T-helper 2 cell treated with Interferon-gamma antibody and Interleukin-4, amounts not matched to agents 5 μg/mL and 100 μg/mL, for 36 hours (primary cell): ENCODE measurements at regions not wholly inside any gene's neighbourhood (a gene's known extent, or its start where the extent isn't known, plus 50 kb on each side); places are given as distances from the start of the nearest gene placed in this dataset.

Experiments used
- DNase-seq: peaks from one replicate; pipeline ENCODE4 v3.0.0; 2021; ENCODE audit warnings: low spot score
- H3K27ac Mint-ChIP-seq: one replicate; pipeline ENCODE4 v1.8.0; 2021; ENCODE audit warnings: mild to moderate bottlenecking, mixed read lengths
- H3K27me3 Mint-ChIP-seq: one replicate; pipeline ENCODE4 v1.8.0; 2021; ENCODE audit warnings: low read depth, mixed read lengths
- H3K36me3 Mint-ChIP-seq: one replicate; pipeline ENCODE4 v1.8.0; 2021; ENCODE audit warnings: low read depth, mixed read lengths
- H3K4me1 Mint-ChIP-seq: one replicate; pipeline ENCODE4 v1.8.0; 2021; ENCODE audit warnings: low read depth, mixed read lengths
- H3K4me3 Mint-ChIP-seq: one replicate; pipeline ENCODE4 v1.8.0; 2022; ENCODE audit warnings: mild to moderate bottlenecking, moderate library complexity, mixed read lengths
- H3K9me3 Mint-ChIP-seq: one replicate; pipeline ENCODE4 v1.8.0; 2021; ENCODE audit warnings: mixed read lengths

DNA sequence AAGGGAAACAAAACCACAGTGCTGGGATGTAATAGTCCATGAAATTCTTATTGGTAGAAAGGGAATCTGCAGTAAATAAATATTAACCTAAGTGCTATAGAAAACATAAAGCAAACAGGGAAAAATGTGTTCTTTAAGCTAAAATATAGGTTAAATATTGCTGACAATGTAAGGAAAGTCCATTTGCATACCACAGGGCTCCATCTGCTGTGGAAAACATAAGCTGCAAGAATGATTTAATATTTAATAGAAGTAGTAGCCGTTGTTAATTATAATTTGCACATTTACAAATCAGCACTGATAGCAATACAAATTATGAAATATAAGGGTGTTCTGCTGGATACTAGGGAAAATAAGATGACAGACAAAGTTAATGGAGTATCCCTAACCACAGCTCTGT, 444.9 kb upstream of the PKN2 start:
- Mint-ChIP-seq H3K4me1 (no peaks in the 10 kb centered on the region), H3K27ac (no peak overlapping the region), H3K36me3 (no peaks in the 10 kb centered on the region), H3K27me3 (no peaks in the 10 kb centered on the region), H3K4me3 (no peak overlapping the region), H3K9me3 (peaks cover 11% of the 10 kb centered on the region)
- no peak for DNase-seq

DNA sequence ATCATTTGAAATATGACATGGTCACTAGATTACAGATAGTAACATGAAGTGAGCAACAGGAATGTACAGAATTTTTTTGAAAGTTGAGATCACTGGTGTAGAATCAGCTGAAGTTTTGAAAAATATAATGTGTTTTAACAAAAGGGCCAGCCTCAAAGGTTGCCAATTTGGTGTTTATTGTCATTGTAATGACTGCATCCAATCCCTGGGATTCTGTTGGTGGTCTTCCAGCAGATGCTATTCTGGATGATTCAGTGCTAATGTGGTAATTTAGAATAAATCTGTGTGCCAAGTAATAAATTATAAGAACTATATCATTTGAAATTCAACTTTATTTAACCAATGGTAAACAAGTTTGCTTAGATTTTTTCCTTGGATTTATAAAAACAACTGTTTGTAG, 436.4 kb upstream of the PKN2 start:
- Mint-ChIP-seq H3K27me3 (no peaks in the 10 kb centered on the region), H3K27ac (no peak overlapping the region), H3K9me3 (peaks cover 2% of the 10 kb centered on the region), H3K4me1 (no peaks in the 10 kb centered on the region), H3K36me3 (no peaks in the 10 kb centered on the region), H3K4me3 (no peak overlapping the region)
- DNase-seq = no peak

DNA sequence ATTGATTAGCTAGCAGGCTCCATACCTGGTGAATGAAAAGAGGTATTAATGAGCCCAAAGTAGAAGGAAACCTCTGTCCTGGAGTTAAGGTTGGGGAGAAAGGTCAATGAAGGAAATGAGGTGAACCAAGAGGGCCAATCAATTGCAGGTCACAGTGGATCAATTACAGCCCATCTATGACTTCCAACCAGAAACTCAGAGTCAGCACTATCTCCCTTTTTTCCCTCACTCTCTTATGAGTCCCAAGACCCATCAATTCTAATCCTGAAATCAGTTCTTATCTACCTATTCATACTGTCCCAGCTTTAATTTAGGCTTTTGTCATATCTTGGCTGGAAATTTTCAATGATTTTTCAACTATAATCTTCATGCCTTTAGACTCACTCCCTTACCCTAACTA, 433.2 kb upstream of the PKN2 start:
- Mint-ChIP-seq H3K27ac (no peak overlapping the region), H3K27me3 (no peaks in the 10 kb centered on the region), H3K36me3 (no peaks in the 10 kb centered on the region), H3K4me3 (no peak overlapping the region), H3K4me1 (no peaks in the 10 kb centered on the region), H3K9me3 (no peaks in the 10 kb centered on the region)
- DNase-seq = no peak

DNA sequence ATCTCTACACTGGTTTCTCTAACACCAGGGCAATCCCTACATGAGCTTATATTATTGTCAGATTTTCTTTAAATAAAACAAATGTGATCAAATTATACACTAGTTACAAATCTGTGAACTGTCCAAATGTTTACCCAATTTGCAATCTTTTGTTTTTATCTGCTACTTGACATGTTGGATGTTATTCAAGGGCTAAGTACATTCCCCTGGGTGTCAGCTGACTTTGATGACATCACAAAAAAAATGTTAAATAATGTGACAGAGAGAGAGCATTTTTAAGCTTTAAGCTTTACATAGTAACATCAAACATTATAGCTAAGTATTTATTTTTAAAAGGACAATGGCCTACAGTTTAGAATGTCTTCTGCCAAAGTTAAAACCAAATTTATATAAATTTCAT, 431.3 kb upstream of the PKN2 start:
- Mint-ChIP-seq H3K27me3 (no peaks in the 10 kb centered on the region), H3K4me1 (no peaks in the 10 kb centered on the region), H3K36me3 (no peaks in the 10 kb centered on the region), H3K27ac (no peak overlapping the region), H3K9me3 (no peaks in the 10 kb centered on the region), H3K4me3 (no peak overlapping the region)
- DNase-seq = no peak

DNA sequence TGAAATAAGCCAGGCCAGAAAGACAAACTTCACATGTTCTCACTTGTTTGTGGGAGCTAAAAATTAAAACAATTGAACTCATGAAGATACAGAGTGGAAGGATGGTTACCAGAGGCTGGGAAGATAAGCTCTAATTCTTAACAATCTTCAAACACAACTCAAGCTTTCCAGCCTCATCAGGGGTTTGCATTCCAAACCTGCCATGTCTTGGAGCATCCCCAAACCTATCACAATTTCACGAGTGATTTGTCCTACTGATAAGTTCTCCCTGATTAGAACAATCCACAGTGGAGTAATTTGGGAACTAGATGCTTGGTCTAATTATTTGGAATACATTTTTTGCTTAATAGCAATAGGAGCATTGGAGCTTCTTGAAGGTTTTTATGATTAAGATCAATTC, 418.5 kb upstream of the PKN2 start:
- Mint-ChIP-seq H3K4me1 (no peaks in the 10 kb centered on the region), H3K27me3 (no peaks in the 10 kb centered on the region), H3K36me3 (no peaks in the 10 kb centered on the region), H3K27ac (no peak overlapping the region), H3K4me3 (no peak overlapping the region), H3K9me3 (no peaks in the 10 kb centered on the region)
- DNase-seq = no peak

DNA sequence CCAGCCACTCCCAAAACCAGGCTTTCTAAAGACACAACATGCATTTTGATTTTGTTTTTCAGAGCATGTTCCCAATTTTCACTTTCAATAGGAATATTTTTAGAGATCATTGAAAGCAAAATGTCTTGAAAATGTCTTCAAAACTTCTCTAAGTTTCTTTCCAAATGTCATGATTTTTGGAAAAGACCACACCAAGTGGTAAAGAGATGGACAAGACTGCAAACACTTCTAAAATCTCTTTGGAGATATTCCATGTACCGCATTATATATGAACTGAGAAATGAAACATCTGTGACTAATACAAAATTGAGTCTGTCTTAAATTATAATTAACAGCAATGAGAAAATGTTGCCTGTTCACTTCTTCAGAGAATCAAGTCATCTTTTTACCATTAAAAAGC, 418.0 kb upstream of the PKN2 start:
- DNase-seq = no peak
- Mint-ChIP-seq H3K4me1 (no peaks in the 10 kb centered on the region), H3K4me3 (no peak overlapping the region), H3K9me3 (no peaks in the 10 kb centered on the region), H3K27ac (no peak overlapping the region), H3K36me3 (no peaks in the 10 kb centered on the region), H3K27me3 (no peaks in the 10 kb centered on the region)

DNA sequence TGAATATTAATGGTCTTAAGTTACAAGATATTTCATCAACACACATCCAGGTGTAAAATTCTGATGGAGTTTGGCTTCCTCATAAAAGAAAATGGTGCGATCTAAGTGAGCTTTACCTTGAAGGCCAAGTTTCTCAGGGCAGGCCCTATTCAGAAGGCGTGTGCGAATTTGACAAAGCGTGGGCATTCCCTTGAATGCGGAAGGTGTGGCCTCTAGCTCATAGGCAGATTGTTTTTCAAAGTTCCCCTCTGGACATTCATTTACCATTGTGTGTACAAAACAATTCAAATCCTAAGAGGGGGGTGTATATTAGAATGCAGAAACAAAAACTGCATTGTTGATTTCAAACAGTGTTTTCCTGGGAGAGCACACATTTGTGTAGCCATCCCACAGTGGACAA, 411.9 kb upstream of the PKN2 start:
- no peaks in the 10 kb centered on the region for H3K4me1 Mint-ChIP-seq
- H3K27ac Mint-ChIP-seq = no peak overlapping the region
- no peak for DNase-seq
- H3K9me3 Mint-ChIP-seq = no peaks in the 10 kb centered on the region
- H3K36me3 Mint-ChIP-seq = no peaks in the 10 kb centered on the region
- H3K4me3 Mint-ChIP-seq = no peak overlapping the region
- no peaks in the 10 kb centered on the region for H3K27me3 Mint-ChIP-seq

DNA sequence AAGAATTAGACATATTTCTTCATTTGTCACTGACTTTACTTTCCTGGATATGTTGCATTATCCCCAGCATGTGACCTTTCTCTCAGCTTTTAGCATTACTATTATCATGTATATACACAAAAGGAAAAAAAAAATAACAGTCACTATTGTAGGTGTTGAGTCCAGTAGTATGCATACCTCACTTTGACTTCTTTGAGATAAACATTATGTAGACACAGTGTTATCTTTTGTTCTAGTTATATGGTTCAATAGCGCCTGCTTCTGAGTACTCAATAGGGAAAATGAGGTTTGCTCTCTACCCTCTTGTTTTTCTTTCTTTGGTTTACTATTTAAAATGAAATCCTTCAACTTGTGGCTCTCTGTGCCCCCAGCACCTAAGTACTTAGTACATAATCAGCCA, 409.6 kb upstream of the PKN2 start:
- H3K4me3 Mint-ChIP-seq = no peak overlapping the region
- H3K4me1 Mint-ChIP-seq = no peaks in the 10 kb centered on the region
- H3K27me3 Mint-ChIP-seq = no peaks in the 10 kb centered on the region
- DNase-seq = no peak
- no peaks in the 10 kb centered on the region for H3K36me3 Mint-ChIP-seq
- no peaks in the 10 kb centered on the region for H3K9me3 Mint-ChIP-seq
- no peak overlapping the region for H3K27ac Mint-ChIP-seq

DNA sequence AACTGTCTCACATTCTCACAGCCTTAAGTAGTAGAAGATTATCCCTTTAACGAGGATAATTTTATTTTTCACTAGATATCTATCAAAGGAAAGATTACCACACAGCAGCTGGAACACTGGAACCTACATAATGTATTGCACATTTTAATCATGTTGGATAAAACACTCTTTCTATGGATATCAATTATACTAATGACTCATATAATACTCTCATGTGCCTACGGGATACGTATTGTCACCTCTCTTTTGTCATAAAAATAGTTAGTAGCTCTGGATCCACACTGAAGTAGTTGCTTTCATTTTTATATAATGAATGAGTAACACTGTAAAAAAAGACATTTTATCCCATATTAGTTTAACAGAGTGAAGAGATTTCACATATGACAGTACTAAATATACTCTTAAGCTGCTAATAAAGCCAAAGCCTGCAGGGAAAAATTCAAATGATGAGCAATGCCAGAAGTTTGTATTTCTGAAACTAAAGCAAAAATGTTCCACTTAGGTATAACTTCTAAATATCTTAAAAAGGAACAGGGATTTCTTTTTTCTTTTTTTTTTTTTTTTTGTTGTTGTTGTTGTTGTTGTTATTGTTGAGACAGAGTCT, 408.7 kb upstream of the PKN2 start:
- no peak for DNase-seq
- H3K9me3 Mint-ChIP-seq = no peaks in the 10 kb centered on the region
- H3K27ac Mint-ChIP-seq = no peak overlapping the region
- no peaks in the 10 kb centered on the region for H3K36me3 Mint-ChIP-seq
- no peak overlapping the region for H3K4me3 Mint-ChIP-seq
- H3K4me1 Mint-ChIP-seq = no peaks in the 10 kb centered on the region
- H3K27me3 Mint-ChIP-seq = no peaks in the 10 kb centered on the region

DNA sequence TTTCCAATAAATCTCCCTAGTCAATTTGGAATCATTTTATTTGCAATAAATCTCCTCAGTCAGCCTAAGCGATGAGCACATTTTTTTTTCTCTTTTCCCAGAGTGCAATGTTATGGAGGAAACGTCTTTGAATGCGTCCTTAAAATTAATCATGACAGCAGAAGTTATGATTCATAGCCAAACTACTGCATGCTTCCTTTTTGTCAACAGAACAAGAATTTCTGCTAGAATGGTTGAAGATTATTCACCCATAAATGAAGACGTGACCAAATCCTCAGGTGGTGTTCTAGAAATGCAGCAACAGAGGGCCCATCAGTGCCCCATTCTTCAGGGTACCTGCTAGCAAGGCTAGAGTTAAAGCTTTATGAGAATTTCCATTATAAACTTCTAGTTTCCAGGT, 407.9 kb upstream of the PKN2 start:
- Mint-ChIP-seq H3K4me3 (no peak overlapping the region), H3K9me3 (no peaks in the 10 kb centered on the region), H3K36me3 (no peaks in the 10 kb centered on the region), H3K27ac (no peak overlapping the region), H3K4me1 (no peaks in the 10 kb centered on the region), H3K27me3 (no peaks in the 10 kb centered on the region)
- DNase-seq = no peak

DNA sequence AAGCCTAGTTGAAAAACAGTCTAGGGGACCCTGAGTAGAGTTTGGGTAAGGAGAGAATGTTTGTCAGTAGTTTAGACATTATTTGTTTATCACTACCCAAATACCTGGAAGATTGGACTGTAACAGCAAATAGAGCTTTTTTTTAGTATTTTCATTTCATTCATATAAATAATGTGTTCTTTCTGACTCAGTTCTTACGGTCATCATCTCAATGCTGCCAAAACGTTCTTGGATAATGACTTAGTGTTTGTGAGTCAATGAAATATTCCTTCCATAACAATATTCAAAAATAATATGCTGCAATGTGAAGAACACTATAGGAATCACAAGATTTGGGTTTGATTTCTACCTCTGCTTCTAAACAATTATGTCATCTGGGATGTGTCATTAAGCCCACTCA, 400.0 kb upstream of the PKN2 start:
- Mint-ChIP-seq H3K4me3 (no peak overlapping the region), H3K36me3 (no peaks in the 10 kb centered on the region), H3K4me1 (no peaks in the 10 kb centered on the region), H3K27me3 (no peaks in the 10 kb centered on the region), H3K27ac (no peak overlapping the region), H3K9me3 (no peaks in the 10 kb centered on the region)
- no peak for DNase-seq

DNA sequence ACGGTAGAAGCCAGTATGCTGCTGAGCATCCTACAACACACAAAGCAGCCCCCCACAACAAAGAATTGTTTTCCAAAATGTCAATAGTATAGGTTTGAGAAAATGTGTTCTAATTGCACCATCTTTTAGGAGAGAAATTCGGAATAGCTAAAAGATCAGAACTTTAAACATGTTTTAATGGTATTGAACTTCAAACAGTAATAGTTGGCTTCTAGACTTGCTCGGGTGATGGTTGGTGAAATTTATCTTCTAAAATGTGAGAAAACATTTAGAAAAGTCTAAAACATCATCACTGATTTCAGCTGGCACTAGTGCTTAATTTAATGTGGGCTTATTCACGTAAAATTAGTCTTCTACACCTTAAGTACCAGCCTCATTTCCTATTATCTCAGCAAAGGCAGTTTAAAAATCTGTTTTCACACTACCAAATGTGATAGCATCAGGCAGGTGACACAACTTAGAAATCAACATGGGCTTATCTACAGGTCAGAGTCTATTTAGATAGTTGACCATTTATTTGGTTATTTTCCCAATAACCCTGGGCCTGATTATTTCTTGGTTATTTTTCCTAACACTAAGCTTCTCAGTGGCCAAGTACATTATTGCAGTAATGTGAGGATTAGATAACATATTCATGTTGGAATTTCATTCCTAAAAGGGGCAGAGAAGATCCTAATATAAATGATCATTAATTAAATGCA, 399.3 kb upstream of the PKN2 start:
- no peaks in the 10 kb centered on the region for H3K36me3 Mint-ChIP-seq
- no peaks in the 10 kb centered on the region for H3K4me1 Mint-ChIP-seq
- no peak overlapping the region for H3K4me3 Mint-ChIP-seq
- DNase-seq = no peak
- H3K27ac Mint-ChIP-seq = no peak overlapping the region
- no peaks in the 10 kb centered on the region for H3K9me3 Mint-ChIP-seq
- H3K27me3 Mint-ChIP-seq = no peaks in the 10 kb centered on the region

DNA sequence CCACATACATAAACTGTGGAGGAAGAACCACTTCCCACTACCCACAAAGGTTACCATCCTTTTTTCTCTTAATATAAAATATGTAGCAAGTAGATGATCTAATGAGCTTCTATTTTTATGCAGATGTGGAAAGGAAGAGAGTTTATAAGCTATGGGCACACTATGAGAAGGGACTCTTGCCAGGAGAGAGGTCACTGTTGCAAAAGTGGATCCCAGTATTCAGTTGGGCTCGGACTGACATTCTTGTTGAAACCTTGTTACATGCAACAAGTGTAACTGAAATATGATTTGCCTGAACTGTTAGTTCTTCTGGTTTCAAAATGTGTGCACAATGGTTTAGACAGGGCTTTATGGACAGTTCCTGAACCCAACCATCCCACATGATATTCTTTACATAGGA, 397.4 kb upstream of the PKN2 start:
- Mint-ChIP-seq H3K4me3 (no peak overlapping the region), H3K9me3 (no peaks in the 10 kb centered on the region), H3K4me1 (no peaks in the 10 kb centered on the region), H3K27ac (no peak overlapping the region), H3K27me3 (no peaks in the 10 kb centered on the region), H3K36me3 (no peaks in the 10 kb centered on the region)
- no peak for DNase-seq

DNA sequence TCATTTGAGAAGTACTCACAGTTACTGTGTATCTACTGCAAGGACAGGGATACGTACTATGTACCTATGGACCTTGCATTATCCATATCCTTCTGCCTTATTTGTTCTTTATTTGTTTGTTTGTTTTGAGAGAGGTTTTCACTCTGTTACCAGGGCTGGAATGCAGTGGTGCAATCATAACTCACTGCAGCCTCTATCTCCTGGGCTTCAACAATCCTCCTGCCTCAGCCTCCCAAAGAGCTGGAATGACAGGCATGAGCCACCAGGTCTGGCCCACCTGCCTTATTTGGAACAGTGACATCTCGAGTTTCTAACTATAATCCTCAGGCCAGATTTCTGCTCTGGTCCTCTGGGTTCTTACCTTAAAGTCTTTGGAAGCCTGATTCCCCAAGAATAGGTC, 395.5 kb upstream of the PKN2 start:
- no peaks in the 10 kb centered on the region for H3K9me3 Mint-ChIP-seq
- no peak overlapping the region for H3K4me3 Mint-ChIP-seq
- no peaks in the 10 kb centered on the region for H3K4me1 Mint-ChIP-seq
- no peak for DNase-seq
- H3K36me3 Mint-ChIP-seq = no peaks in the 10 kb centered on the region
- H3K27me3 Mint-ChIP-seq = no peaks in the 10 kb centered on the region
- no peak overlapping the region for H3K27ac Mint-ChIP-seq
